HCT116 (cell line): ENCODE measurements at regions not wholly inside any gene's neighbourhood (a gene's known extent, or its start where the extent isn't known, plus 50 kb on each side); places are given as distances from the start of the nearest gene placed in this dataset.

Experiments used
- ATAC-seq: fragments of 200-7000 bp; cut with Tn5 transposase; 2 replicates; pipeline ENCODE4 v1.9.1; 2020; ENCODE audit warnings: mild to moderate bottlenecking, moderate library complexity
- BruUV-seq: library from RNA; stranded (reverse); fragments of 400-500 nt; replicated peaks from 2 replicates; lab custom pipeline; 2021; lab: Mats Ljungman, UMichigan
- CTCF ChIA-PET: fragments of 300-600 bp; sonication (Branson Sonifier 250); formaldehyde crosslinking; loops from one replicate; lab custom pipeline; 2021; ENCODE audit warnings: antibody characterized with exemption; lab: Charles Lee
- POLR2A ChIA-PET: fragments of 300-600, 350-600 bp; sonication (Branson Sonifier 250); formaldehyde crosslinking; loops from one replicate; lab custom pipeline; 2021; ENCODE audit warnings: antibody characterized with exemption; lab: Charles Lee
- RAD21 ChIA-PET, 2 experiments: fragments of 300-600 bp; sonication (Branson Sonifier 250); formaldehyde crosslinking; loops; one replicate each; lab custom pipeline; 2023; ENCODE audit warnings: low total read pairs in 2 of 2; ENCODE audit not compliant: uncharacterized antibody in 2 of 2, unreplicated experiment in 2 of 2, low non-redundant PET in 1 of 2; lab: Charles Lee
- DNase-seq: peaks from one replicate; pipeline ENCODE4 v3.0.0-alpha.2; 2010; ENCODE audit warnings: low read depth, low spot score
- H2AFZ ChIP-seq: fragments of 200-600 bp; shearing (Covaris generic), sonication (generic); 2 replicates; pipeline ENCODE4 v1.6.1; 2017; ENCODE audit warnings: low read depth, mixed run types, mixed read lengths, antibody characterized with exemption, low read length; ENCODE audit not compliant: poor library complexity, severe bottlenecking
- H3K27ac ChIP-seq: 2 replicates; pipeline ENCODE4 v1.5.1; 2012; ENCODE audit warnings: low read depth, low read length
- H3K27me3 ChIP-seq: fragments of 200-600 bp; sonication (generic); 2 replicates; pipeline ENCODE4 v1.6.1; 2016; ENCODE audit warnings: mixed run types, low read length, mixed read lengths; ENCODE audit not compliant: insufficient read depth
- H3K36me3 ChIP-seq, 2 experiments: fragments of 200-500 bp in 1 of 2; fragments of 200-600 bp in 1 of 2; sonication (Bioruptor generic) in 1 of 2; sonication (generic) in 1 of 2; 2 replicates each; pipeline versions ENCODE4 v1.5.1 to v1.6.1; 2014 to 2016; ENCODE audit warnings: low read length in 2 of 2, inconsistent platforms in 1 of 2, mixed read lengths in 1 of 2, mixed run types in 1 of 2; ENCODE audit not compliant: insufficient read depth in 2 of 2, control insufficient read depth in 1 of 2
- H3K4me1 ChIP-seq, 2 experiments: fragments of 200-600 bp in 1 of 2; sonication (generic) in 1 of 2; 2 replicates each; pipeline versions ENCODE4 v1.5.1 to v1.6.1; 2012 to 2017; ENCODE audit warnings: low read length in 2 of 2, inconsistent platforms in 1 of 2, mild to moderate bottlenecking in 1 of 2, mixed read lengths in 1 of 2, mixed run types in 1 of 2, moderate library complexity in 1 of 2; ENCODE audit not compliant: insufficient read depth in 2 of 2, control insufficient read depth in 1 of 2
- H3K4me2 ChIP-seq: fragments of 200-600 bp; sonication (generic); 2 replicates; pipeline ENCODE4 v1.6.1; 2017; ENCODE audit warnings: mixed run types, low read length, mixed read lengths
- H3K4me3 ChIP-seq, 2 experiments: fragments of 200-600 bp in 1 of 2; sonication (generic) in 1 of 2; replicated peaks in 1 of 2; 2 replicates each; pipeline ENCODE4 v1.5.1; 2011 to 2016; ENCODE audit warnings: low read length in 2 of 2, control low read depth in 1 of 2, low read depth in 1 of 2, mild to moderate bottlenecking in 1 of 2, mixed read lengths in 1 of 2, mixed run types in 1 of 2
- H3K79me2 ChIP-seq: fragments of 200-600 bp; sonication (generic); 2 replicates; pipeline ENCODE4 v1.6.1; 2017; ENCODE audit warnings: mild to moderate bottlenecking, mixed run types, low read length, moderate library complexity, mixed read lengths; ENCODE audit not compliant: insufficient read depth
- H3K9ac ChIP-seq: fragments of 200-600 bp; sonication (generic); 2 replicates; pipeline ENCODE4 v1.6.1; 2016; ENCODE audit warnings: low read length, mixed read lengths
- H3K9me2 ChIP-seq: fragments of 200-600 bp; sonication (generic), shearing (Covaris generic); 2 replicates; pipeline ENCODE4 v1.6.1; 2017; ENCODE audit warnings: mixed run types, mild to moderate bottlenecking, moderate library complexity; ENCODE audit not compliant: insufficient read depth
- H3K9me3 ChIP-seq, 2 experiments: fragments of 200-500 bp in 1 of 2; fragments of 200-600 bp in 1 of 2; sonication (Bioruptor generic) in 1 of 2; sonication (generic) in 1 of 2; 2 replicates each; pipeline ENCODE4 v1.6.1; 2014 to 2017; ENCODE audit warnings: low read length in 2 of 2, mixed read lengths in 2 of 2, inconsistent platforms in 1 of 2, low read depth in 1 of 2, mild to moderate bottlenecking in 1 of 2, mixed run types in 1 of 2, moderate library complexity in 1 of 2; ENCODE audit not compliant: control insufficient read depth in 1 of 2, insufficient read depth in 1 of 2
- H4K20me1 ChIP-seq: fragments of 200-600 bp; sonication (generic), shearing (Covaris generic); 2 replicates; pipeline ENCODE4 v1.6.1; 2017; ENCODE audit warnings: mixed run types, mild to moderate bottlenecking, moderate library complexity; ENCODE audit not compliant: insufficient read depth
- CBX3 ChIP-seq: IDR thresholded peaks from 2 replicates; pipeline ENCODE4 v1.6.1; 2012; ENCODE audit warnings: low read depth
- ELF1 ChIP-seq: IDR thresholded peaks from 2 replicates; pipeline ENCODE4 v1.6.1; 2012; ENCODE audit warnings: low read depth, borderline replicate concordance
- FOSL1 ChIP-seq: IDR thresholded peaks from 2 replicates; pipeline ENCODE4 v1.6.1; 2012; ENCODE audit warnings: low read depth
- POLR2A ChIP-seq: IDR thresholded peaks from 2 replicates; pipeline ENCODE4 v1.7.0; 2011; ENCODE audit warnings: borderline replicate concordance; ENCODE audit not compliant: insufficient read depth, insufficient read length; ENCODE audit errors: extremely low read depth
- RAD21 ChIP-seq: IDR thresholded peaks from 2 replicates; pipeline ENCODE4 v1.6.1; 2012; ENCODE audit warnings: low read depth, mild to moderate bottlenecking
- SP1 ChIP-seq: IDR thresholded peaks from 2 replicates; pipeline ENCODE4 v1.6.1; 2012; ENCODE audit warnings: low read depth
- ZFX ChIP-seq: fragments of 450-650 bp; IDR thresholded peaks from 2 replicates; pipeline ENCODE4 v1.6.1; 2017
- ZNF274 ChIP-seq: fragments of 200-500 bp; sonication (Bioruptor generic); IDR thresholded peaks from 2 replicates; pipeline ENCODE4 v1.6.1; 2014; ENCODE audit warnings: mild to moderate bottlenecking, low read depth, low read length, inconsistent platforms
- intact Hi-C: fragments of 100-400 bp; cut with micrococcal nuclease; formaldehyde crosslinking; loops from 2 replicates; pipeline ENCODE4 v1.10.0; 2022
- TF ChIP-seq, protein P1 (sequence below): IDR thresholded peaks from 2 replicates; pipeline ENCODE4 v1.6.1; 2012
- TF ChIP-seq, protein P2 (sequence below): IDR thresholded peaks from 2 replicates; pipeline ENCODE4 v1.6.1; 2012
- TF ChIP-seq, protein P3 (sequence below), 3 experiments: fragments of 200-600 bp in 1 of 3; sonication (generic) in 1 of 3; IDR thresholded peaks in 2 of 3; conservative IDR thresholded peaks in 1 of 3; 2 replicates each; pipeline ENCODE4 v1.5.1; 2012 to 2017; ENCODE audit warnings: low read depth in 2 of 3, low read length in 2 of 3, antibody characterized with exemption in 1 of 3, borderline replicate concordance in 1 of 3, control low read depth in 1 of 3, mild to moderate bottlenecking in 1 of 3, mixed read lengths in 1 of 3, mixed run types in 1 of 3, moderate library complexity in 1 of 3; ENCODE audit not compliant: insufficient read depth in 1 of 3

DNA sequence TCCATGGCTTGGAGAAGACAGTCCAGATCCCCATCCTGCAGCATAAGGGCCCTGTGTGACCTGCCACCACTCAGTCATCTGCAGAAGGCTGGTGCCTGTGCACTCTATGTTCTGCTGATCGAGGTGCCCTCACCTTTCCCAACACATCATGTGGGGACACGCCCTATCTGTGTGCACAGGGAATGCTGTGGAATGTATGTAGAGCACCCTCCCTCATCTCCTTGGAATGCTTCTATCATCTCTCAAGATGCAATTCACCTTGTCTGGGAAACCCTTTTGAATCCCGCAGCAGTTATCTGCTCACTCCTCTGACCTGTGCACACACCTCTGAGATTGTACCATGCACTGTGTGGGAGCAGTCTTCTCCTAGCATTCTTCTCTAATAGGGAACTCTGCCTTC, 207.2 kb upstream of the SSTR4 start:
- CTCF ChIA-PET, result no interaction called here
- intact Hi-C loops, result no loop called here
- Histone ChIP-seq H3K4me3 (no peak overlapping the region), H3K27me3 (peaks cover 19% of the 10 kb centered on the region; the same call in 1 of the 2 replicates), H3K36me3 (no peaks in the 10 kb centered on the region), H3K9me3 (no peaks in the 10 kb centered on the region), H3K27ac (no peak overlapping the region), H4K20me1 (no peaks in the 10 kb centered on the region), H3K79me2 (no peaks in the 10 kb centered on the region), H2AFZ (no peak overlapping the region), H3K4me1 (no peaks in the 10 kb centered on the region), H3K4me2 (no peak overlapping the region), H3K9ac (no peak overlapping the region), H3K9me2 (no peaks in the 10 kb centered on the region)
- RAD21 ChIA-PET, result no interaction called here
- TF ChIP-seq ZFX, result no peak
- no peak for ATAC-seq
- DNase-seq, result no peak
- no TSS peak for BruUV-seq
- POLR2A ChIA-PET, result no interaction called here

DNA sequence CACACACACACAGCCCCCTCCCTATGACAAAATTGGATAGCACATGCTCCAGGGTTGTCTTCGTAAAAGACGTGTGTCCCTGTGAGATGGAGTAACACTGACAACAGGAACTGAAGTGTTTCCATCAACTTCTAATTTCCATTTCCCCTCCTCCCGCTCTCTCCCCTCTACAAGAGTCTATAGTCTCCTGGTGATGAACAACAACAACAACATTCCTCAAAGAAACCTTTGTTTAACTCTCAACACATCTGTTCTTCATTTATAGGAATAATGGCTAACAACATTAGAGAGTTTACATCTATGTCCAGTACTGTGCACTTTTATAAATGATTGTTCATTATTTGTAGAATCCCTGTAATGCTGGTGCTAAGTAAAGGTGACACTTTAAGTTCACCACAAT, 205.8 kb upstream of the SSTR4 start:
- BruUV-seq, result no TSS peak

DNA sequence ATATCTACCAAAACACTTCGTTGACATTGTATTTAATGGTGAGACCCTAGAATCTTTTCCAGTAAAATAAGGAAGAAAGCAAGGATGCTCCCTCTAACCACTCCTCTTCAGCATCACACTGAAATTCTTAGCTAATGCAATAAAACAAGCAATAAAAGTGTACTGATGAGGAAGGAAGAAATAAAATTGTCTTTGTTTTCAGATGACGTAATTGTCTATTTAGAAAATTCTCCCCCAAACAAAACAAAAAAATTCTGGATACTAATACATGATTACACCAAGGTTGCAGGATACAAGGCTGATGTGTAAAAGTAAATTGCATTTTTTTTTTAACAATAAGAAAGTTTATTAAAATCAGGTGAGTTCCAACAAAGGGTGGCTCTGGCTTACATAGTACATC, 205.0 kb upstream of the SSTR4 start:
- no peaks in the 10 kb centered on the region for H3K9me3 ChIP-seq
- ATAC-seq, result no peak
- H3K9me2 ChIP-seq, result no peaks in the 10 kb centered on the region
- no peaks in the 10 kb centered on the region for H3K36me3 ChIP-seq
- no peaks in the 10 kb centered on the region for H3K79me2 ChIP-seq
- intact Hi-C loops, result no loop called here
- BruUV-seq, result no TSS peak
- ChIA-PET RAD21 (no interaction called here), POLR2A (no interaction called here), CTCF (no interaction called here)
- H3K9ac ChIP-seq, result no peak overlapping the region
- no peaks in the 10 kb centered on the region for H4K20me1 ChIP-seq
- H2AFZ ChIP-seq, result no peak overlapping the region
- H3K27ac ChIP-seq, result no peak overlapping the region
- TF ChIP-seq ZNF274, result no peak
- no peak for TF ChIP-seq SP1
- TF ChIP-seq, protein P1, sequence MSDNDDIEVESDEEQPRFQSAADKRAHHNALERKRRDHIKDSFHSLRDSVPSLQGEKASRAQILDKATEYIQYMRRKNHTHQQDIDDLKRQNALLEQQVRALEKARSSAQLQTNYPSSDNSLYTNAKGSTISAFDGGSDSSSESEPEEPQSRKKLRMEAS, result no peak
- TF ChIP-seq POLR2A, result no peak
- TF ChIP-seq, protein P2, sequence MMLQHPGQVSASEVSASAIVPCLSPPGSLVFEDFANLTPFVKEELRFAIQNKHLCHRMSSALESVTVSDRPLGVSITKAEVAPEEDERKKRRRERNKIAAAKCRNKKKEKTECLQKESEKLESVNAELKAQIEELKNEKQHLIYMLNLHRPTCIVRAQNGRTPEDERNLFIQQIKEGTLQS, result no peak
- no peak for TF ChIP-seq FOSL1
- TF ChIP-seq ELF1, result no peak
- TF ChIP-seq, protein P3, sequence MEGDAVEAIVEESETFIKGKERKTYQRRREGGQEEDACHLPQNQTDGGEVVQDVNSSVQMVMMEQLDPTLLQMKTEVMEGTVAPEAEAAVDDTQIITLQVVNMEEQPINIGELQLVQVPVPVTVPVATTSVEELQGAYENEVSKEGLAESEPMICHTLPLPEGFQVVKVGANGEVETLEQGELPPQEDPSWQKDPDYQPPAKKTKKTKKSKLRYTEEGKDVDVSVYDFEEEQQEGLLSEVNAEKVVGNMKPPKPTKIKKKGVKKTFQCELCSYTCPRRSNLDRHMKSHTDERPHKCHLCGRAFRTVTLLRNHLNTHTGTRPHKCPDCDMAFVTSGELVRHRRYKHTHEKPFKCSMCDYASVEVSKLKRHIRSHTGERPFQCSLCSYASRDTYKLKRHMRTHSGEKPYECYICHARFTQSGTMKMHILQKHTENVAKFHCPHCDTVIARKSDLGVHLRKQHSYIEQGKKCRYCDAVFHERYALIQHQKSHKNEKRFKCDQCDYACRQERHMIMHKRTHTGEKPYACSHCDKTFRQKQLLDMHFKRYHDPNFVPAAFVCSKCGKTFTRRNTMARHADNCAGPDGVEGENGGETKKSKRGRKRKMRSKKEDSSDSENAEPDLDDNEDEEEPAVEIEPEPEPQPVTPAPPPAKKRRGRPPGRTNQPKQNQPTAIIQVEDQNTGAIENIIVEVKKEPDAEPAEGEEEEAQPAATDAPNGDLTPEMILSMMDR (IDR thresholded peaks at IDR 0.05 in 2 of 3, conservative IDR thresholded peaks at IDR 0.05 in 1 of 3; ENCODE audit: borderline replicate concordance in 1 of 3, insufficient read depth in 1 of 3, low read depth in 2 of 3, low read length in 2 of 3), result no peak
- no peak for TF ChIP-seq CBX3
- no peak for DNase-seq
- H3K4me1 ChIP-seq, result no peaks in the 10 kb centered on the region
- no peak overlapping the region for H3K4me2 ChIP-seq
- peaks cover 33% of the 10 kb centered on the region for H3K27me3 ChIP-seq
- H3K4me3 ChIP-seq, result no peak overlapping the region

More for the DNA sequence above, 205.8 kb upstream of the SSTR4 start:
- no peak overlapping the region for H3K4me2 ChIP-seq
- H2AFZ ChIP-seq, result no peak overlapping the region
- no peak for ATAC-seq
- H4K20me1 ChIP-seq, result no peaks in the 10 kb centered on the region
- H3K4me1 ChIP-seq, result no peaks in the 10 kb centered on the region
- no peak overlapping the region for H3K9ac ChIP-seq
- no peaks in the 10 kb centered on the region for H3K36me3 ChIP-seq
- TF ChIP-seq RAD21, result no peak
- no peak for TF ChIP-seq ZNF274
- no peak for TF ChIP-seq POLR2A
- TF ChIP-seq, all 23 proteins: peak for 0
- no peak overlapping the region for H3K27ac ChIP-seq
- H3K4me3 ChIP-seq, result no peak overlapping the region
- ChIA-PET POLR2A (no interaction called here), RAD21 (no interaction called here), CTCF (no interaction called here)
- H3K9me2 ChIP-seq, result no peaks in the 10 kb centered on the region
- intact Hi-C loops, result no loop called here
- no peaks in the 10 kb centered on the region for H3K9me3 ChIP-seq
- no peak for DNase-seq
- H3K27me3 ChIP-seq, result peaks cover 26% of the 10 kb centered on the region
- H3K79me2 ChIP-seq, result no peaks in the 10 kb centered on the region
